GM23338 (cell line): ENCODE measurements at regions not wholly inside any gene's neighbourhood (a gene's known extent, or its start where the extent isn't known, plus 50 kb on each side); places are given as distances from the start of the nearest gene placed in this dataset.

Experiments used
- ATAC-seq: fragments of 200-7000 bp; cut with Tn5 transposase; 3 replicates; pipeline ENCODE4 v1.9.1; 2020
- DNase-seq: peaks from one replicate; pipeline ENCODE4 v3.0.0-alpha.2; 2015; ENCODE audit warnings: low spot score
- H2AFZ ChIP-seq: fragments of 200-600 bp; sonication (generic); 2 replicates; pipeline ENCODE4 v1.8.0; 2016; ENCODE audit warnings: antibody characterized with exemption, mild to moderate bottlenecking, moderate library complexity
- H3F3A ChIP-seq: fragments of 200-600 bp; sonication (generic); replicated peaks from 2 replicates; pipeline ENCODE4 v1.8.0; 2017; ENCODE audit warnings: antibody characterized with exemption, mixed run types, low read depth
- H3K27ac ChIP-seq: fragments of 200-600 bp; sonication (generic); 2 replicates; pipeline ENCODE4 v1.6.1; 2016; ENCODE audit warnings: low read depth
- H3K27me3 ChIP-seq: fragments of 200-600 bp; sonication (generic); 2 replicates; pipeline ENCODE4 v1.8.0; 2016; ENCODE audit warnings: mild to moderate bottlenecking, mixed run types, moderate library complexity; ENCODE audit not compliant: insufficient read depth
- H3K36me3 ChIP-seq: fragments of 200-600 bp; sonication (generic); 2 replicates; pipeline ENCODE4 v1.8.0; 2016; ENCODE audit warnings: mild to moderate bottlenecking; ENCODE audit not compliant: insufficient read depth
- H3K4me1 ChIP-seq: fragments of 200-600 bp; sonication (generic); 2 replicates; pipeline ENCODE4 v1.8.0; 2016; ENCODE audit warnings: mild to moderate bottlenecking, moderate library complexity; ENCODE audit not compliant: insufficient read depth
- H3K4me2 ChIP-seq: fragments of 200-600 bp; sonication (generic); 2 replicates; pipeline ENCODE4 v1.7.1; 2017; ENCODE audit warnings: mixed run types
- H3K4me3 ChIP-seq: fragments of 200-600 bp; sonication (generic); 2 replicates; pipeline ENCODE4 v1.6.1; 2016; ENCODE audit warnings: mixed run types
- H3K79me2 ChIP-seq: fragments of 200-600 bp; sonication (generic); replicated peaks from 2 replicates; pipeline ENCODE4 v1.8.0; 2017; ENCODE audit warnings: mild to moderate bottlenecking; ENCODE audit not compliant: insufficient read depth
- H3K9me2 ChIP-seq: fragments of 200-600 bp; sonication (generic); 2 replicates; pipeline ENCODE4 v1.8.0; 2017; ENCODE audit not compliant: insufficient read depth
- H4K20me1 ChIP-seq: fragments of 200-600 bp; sonication (generic); replicated peaks from 2 replicates; pipeline ENCODE4 v1.8.0; 2017; ENCODE audit warnings: mild to moderate bottlenecking; ENCODE audit not compliant: insufficient read depth
- H3K27ac Mint-ChIP-seq: 2 replicates; pipeline ENCODE4 v1.8.0; 2020; ENCODE audit warnings: inconsistent platforms, mild to moderate bottlenecking, moderate library complexity, mixed read lengths
- H3K27me3 Mint-ChIP-seq: 3 replicates; pipeline ENCODE4 v1.8.0; 2022; ENCODE audit warnings: low read depth, mild to moderate bottlenecking, moderate library complexity, mixed read lengths, inconsistent platforms; ENCODE audit not compliant: insufficient read depth, poor library complexity
- H3K36me3 Mint-ChIP-seq: 3 replicates; pipeline ENCODE4 v1.8.0; 2021; ENCODE audit warnings: low read depth, mild to moderate bottlenecking, inconsistent platforms, moderate library complexity, mixed read lengths
- H3K4me1 Mint-ChIP-seq: 3 replicates; pipeline ENCODE4 v1.8.0; 2020; ENCODE audit warnings: mild to moderate bottlenecking, inconsistent platforms, mixed read lengths
- H3K4me3 Mint-ChIP-seq: 3 replicates; pipeline ENCODE4 v1.8.0; 2021; ENCODE audit warnings: moderate library complexity, mild to moderate bottlenecking, inconsistent platforms, mixed read lengths
- H3K9me3 Mint-ChIP-seq: 3 replicates; pipeline ENCODE4 v1.8.0; 2020; ENCODE audit warnings: moderate library complexity, mild to moderate bottlenecking, inconsistent platforms, mixed read lengths
- CREB1 ChIP-seq: fragments of 250-450 bp; sonication (Bioruptor Pico); IDR thresholded peaks from 2 replicates; pipeline ENCODE4 v1.5.0; 2020; ENCODE audit warnings: low read depth, mild to moderate bottlenecking, moderate library complexity
- EZH2phosphoT487 ChIP-seq: fragments of 200-600 bp; sonication (generic); IDR thresholded peaks from one replicate; pipeline ENCODE4 v1.8.1; 2018; ENCODE audit warnings: antibody characterized with exemption; ENCODE audit not compliant: unreplicated experiment
- JUNB ChIP-seq: IDR thresholded peaks from one replicate; pipeline ENCODE4 v1.6.1; 2016; ENCODE audit warnings: antibody characterized with exemption; ENCODE audit not compliant: unreplicated experiment
- NANOG ChIP-seq: IDR thresholded peaks from 2 replicates; pipeline ENCODE4 v1.6.1; 2016; ENCODE audit warnings: antibody characterized with exemption, borderline replicate concordance
- POLR2AphosphoS5 ChIP-seq: IDR thresholded peaks from 2 replicates; pipeline ENCODE4 v1.6.1; 2016; ENCODE audit warnings: antibody characterized with exemption, low read depth
- STAT1 ChIP-seq: IDR thresholded peaks from one replicate; pipeline ENCODE4 v1.6.1; 2016; ENCODE audit warnings: antibody characterized with exemption; ENCODE audit not compliant: unreplicated experiment
- TF ChIP-seq, protein P1 (sequence below): fragments of 250-450 bp; sonication (Bioruptor Pico); IDR thresholded peaks from 2 replicates; pipeline ENCODE4 v1.5.0; 2020; ENCODE audit warnings: mild to moderate bottlenecking, moderate library complexity
- TF ChIP-seq, protein P2 (sequence below): IDR thresholded peaks from one replicate; pipeline ENCODE4 v1.6.1; 2018; ENCODE audit warnings: antibody characterized with exemption; ENCODE audit not compliant: unreplicated experiment
- TF ChIP-seq, protein P3 (sequence below), 2 experiments: fragments of 200-600 bp in 1 of 2; sonication (generic) in 1 of 2; conservative IDR thresholded peaks; 2 replicates each; pipeline versions ENCODE4 v1.5.1 to v1.6.1; 2016 to 2017; ENCODE audit warnings: antibody characterized with exemption in 2 of 2, low read depth in 2 of 2, mild to moderate bottlenecking in 2 of 2, moderate library complexity in 1 of 2

DNA sequence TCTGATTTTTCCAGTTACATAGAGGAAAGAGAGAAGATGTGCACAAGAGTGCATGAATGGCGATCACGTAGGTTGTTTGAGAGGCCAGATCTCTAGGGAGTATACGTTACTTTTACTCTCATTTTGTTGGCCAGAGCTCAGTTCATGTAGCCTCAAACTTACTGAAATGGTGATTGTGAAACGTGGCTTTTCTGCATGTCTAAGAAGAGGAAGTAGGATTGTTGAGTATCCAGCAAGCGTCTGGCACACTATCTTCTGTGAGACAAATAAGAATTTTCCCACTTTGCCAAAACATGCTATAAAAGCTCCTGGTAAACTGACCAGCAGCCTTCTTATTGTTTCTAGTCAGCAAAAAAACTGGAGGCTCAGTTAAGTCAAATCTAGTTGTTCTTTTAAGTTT is 264.5 kb upstream of the EMCN start (continued):
- TF ChIP-seq, protein P1, sequence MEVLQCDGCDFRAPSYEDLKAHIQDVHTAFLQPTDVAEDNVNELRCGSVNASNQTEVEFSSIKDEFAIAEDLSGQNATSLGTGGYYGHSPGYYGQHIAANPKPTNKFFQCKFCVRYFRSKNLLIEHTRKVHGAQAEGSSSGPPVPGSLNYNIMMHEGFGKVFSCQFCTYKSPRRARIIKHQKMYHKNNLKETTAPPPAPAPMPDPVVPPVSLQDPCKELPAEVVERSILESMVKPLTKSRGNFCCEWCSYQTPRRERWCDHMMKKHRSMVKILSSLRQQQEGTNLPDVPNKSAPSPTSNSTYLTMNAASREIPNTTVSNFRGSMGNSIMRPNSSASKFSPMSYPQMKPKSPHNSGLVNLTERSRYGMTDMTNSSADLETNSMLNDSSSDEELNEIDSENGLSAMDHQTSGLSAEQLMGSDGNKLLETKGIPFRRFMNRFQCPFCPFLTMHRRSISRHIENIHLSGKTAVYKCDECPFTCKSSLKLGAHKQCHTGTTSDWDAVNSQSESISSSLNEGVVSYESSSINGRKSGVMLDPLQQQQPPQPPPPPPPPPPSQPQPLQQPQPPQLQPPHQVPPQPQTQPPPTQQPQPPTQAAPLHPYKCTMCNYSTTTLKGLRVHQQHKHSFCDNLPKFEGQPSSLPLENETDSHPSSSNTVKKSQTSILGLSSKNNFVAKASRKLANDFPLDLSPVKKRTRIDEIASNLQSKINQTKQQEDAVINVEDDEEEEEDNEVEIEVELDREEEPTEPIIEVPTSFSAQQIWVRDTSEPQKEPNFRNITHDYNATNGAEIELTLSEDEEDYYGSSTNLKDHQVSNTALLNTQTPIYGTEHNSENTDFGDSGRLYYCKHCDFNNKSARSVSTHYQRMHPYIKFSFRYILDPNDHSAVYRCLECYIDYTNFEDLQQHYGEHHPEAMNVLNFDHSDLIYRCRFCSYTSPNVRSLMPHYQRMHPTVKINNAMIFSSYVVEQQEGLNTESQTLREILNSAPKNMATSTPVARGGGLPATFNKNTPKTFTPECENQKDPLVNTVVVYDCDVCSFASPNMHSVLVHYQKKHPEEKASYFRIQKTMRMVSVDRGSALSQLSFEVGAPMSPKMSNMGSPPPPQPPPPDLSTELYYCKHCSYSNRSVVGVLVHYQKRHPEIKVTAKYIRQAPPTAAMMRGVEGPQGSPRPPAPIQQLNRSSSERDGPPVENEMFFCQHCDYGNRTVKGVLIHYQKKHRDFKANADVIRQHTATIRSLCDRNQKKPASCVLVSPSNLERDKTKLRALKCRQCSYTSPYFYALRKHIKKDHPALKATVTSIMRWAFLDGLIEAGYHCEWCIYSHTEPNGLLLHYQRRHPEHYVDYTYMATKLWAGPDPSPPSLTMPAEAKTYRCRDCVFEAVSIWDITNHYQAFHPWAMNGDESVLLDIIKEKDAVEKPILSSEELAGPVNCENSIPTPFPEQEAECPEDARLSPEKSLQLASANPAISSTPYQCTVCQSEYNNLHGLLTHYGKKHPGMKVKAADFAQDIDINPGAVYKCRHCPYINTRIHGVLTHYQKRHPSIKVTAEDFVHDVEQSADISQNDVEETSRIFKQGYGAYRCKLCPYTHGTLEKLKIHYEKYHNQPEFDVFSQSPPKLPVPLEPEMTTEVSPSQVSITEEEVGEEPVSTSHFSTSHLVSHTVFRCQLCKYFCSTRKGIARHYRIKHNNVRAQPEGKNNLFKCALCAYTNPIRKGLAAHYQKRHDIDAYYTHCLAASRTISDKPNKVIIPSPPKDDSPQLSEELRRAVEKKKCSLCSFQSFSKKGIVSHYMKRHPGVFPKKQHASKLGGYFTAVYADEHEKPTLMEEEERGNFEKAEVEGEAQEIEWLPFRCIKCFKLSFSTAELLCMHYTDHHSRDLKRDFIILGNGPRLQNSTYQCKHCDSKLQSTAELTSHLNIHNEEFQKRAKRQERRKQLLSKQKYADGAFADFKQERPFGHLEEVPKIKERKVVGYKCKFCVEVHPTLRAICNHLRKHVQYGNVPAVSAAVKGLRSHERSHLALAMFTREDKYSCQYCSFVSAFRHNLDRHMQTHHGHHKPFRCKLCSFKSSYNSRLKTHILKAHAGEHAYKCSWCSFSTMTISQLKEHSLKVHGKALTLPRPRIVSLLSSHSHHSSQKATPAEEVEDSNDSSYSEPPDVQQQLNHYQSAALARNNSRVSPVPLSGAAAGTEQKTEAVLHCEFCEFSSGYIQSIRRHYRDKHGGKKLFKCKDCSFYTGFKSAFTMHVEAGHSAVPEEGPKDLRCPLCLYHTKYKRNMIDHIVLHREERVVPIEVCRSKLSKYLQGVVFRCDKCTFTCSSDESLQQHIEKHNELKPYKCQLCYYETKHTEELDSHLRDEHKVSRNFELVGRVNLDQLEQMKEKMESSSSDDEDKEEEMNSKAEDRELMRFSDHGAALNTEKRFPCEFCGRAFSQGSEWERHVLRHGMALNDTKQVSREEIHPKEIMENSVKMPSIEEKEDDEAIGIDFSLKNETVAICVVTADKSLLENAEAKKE (CRISPR knock-in tag): no peak

- H3K36me3 ChIP-seq: no peaks in the 10 kb centered on the region
- H3K4me1 Mint-ChIP-seq: no peaks in the 10 kb centered on the region
- H4K20me1 ChIP-seq: no peaks in the 10 kb centered on the region
- no peak overlapping the region for H3K27ac Mint-ChIP-seq
- ATAC-seq: no peak
- no peaks in the 10 kb centered on the region for H3F3A ChIP-seq
- no peak overlapping the region for H2AFZ ChIP-seq
- no peak overlapping the region for H3K4me3 Mint-ChIP-seq
- H3K27me3 ChIP-seq: no peaks in the 10 kb centered on the region
- H3K36me3 Mint-ChIP-seq: no peaks in the 10 kb centered on the region
- H3K27me3 Mint-ChIP-seq: no peaks in the 10 kb centered on the region
- H3K9me2 ChIP-seq: 0 out of 2 replicates have a peak, but pooled peaks cover 3% of the 10 kb centered on the region
- H3K4me1 ChIP-seq: no peaks in the 10 kb centered on the region
- H3K9me3 Mint-ChIP-seq: no peaks in the 10 kb centered on the region; the same call in 2 of the 3 replicates
- H3K79me2 ChIP-seq: no peaks in the 10 kb centered on the region
- no peak overlapping the region for H3K27ac ChIP-seq
- H3K4me3 ChIP-seq: no peak overlapping the region
- H3K4me2 ChIP-seq: no peak overlapping the region
- DNase-seq: no peak
- TF ChIP-seq JUNB (no peak), NANOG (no peak), POLR2AphosphoS5 (no peak), CREB1 (CRISPR knock-in tag) (no peak), STAT1 (no peak), EZH2phosphoT487 (no peak)
- TF ChIP-seq, protein P2, sequence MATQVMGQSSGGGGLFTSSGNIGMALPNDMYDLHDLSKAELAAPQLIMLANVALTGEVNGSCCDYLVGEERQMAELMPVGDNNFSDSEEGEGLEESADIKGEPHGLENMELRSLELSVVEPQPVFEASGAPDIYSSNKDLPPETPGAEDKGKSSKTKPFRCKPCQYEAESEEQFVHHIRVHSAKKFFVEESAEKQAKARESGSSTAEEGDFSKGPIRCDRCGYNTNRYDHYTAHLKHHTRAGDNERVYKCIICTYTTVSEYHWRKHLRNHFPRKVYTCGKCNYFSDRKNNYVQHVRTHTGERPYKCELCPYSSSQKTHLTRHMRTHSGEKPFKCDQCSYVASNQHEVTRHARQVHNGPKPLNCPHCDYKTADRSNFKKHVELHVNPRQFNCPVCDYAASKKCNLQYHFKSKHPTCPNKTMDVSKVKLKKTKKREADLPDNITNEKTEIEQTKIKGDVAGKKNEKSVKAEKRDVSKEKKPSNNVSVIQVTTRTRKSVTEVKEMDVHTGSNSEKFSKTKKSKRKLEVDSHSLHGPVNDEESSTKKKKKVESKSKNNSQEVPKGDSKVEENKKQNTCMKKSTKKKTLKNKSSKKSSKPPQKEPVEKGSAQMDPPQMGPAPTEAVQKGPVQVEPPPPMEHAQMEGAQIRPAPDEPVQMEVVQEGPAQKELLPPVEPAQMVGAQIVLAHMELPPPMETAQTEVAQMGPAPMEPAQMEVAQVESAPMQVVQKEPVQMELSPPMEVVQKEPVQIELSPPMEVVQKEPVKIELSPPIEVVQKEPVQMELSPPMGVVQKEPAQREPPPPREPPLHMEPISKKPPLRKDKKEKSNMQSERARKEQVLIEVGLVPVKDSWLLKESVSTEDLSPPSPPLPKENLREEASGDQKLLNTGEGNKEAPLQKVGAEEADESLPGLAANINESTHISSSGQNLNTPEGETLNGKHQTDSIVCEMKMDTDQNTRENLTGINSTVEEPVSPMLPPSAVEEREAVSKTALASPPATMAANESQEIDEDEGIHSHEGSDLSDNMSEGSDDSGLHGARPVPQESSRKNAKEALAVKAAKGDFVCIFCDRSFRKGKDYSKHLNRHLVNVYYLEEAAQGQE: no peak
- TF ChIP-seq, protein P3, sequence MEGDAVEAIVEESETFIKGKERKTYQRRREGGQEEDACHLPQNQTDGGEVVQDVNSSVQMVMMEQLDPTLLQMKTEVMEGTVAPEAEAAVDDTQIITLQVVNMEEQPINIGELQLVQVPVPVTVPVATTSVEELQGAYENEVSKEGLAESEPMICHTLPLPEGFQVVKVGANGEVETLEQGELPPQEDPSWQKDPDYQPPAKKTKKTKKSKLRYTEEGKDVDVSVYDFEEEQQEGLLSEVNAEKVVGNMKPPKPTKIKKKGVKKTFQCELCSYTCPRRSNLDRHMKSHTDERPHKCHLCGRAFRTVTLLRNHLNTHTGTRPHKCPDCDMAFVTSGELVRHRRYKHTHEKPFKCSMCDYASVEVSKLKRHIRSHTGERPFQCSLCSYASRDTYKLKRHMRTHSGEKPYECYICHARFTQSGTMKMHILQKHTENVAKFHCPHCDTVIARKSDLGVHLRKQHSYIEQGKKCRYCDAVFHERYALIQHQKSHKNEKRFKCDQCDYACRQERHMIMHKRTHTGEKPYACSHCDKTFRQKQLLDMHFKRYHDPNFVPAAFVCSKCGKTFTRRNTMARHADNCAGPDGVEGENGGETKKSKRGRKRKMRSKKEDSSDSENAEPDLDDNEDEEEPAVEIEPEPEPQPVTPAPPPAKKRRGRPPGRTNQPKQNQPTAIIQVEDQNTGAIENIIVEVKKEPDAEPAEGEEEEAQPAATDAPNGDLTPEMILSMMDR (conservative IDR thresholded peaks at IDR 0.05; ENCODE audit: low read depth in 2 of 2): no peak
Measured at GRCh38 chr4:100781435-100781834, 263.6 kb upstream of the EMCN start.
